Putamen (tissue), 1 donor: ENCODE measurements at regions not wholly inside any gene's neighbourhood (a gene's known extent, or its start where the extent isn't known, plus 50 kb on each side); places are given as distances from the start of the nearest gene placed in this dataset.
"Not testable (repeated sequence)": the region's sequence is repeated elsewhere in the genome, so short reads cannot be mapped to it uniquely, and the experiment has no call there.

ENCODE experiments used
- DNase-seq: peaks from one replicate; pipeline ENCODE4 v3.0.0-alpha.2; 2016; ENCODE audit warnings: low spot score

- DNase-seq, result no peak
These were observed 584.1 kb downstream of the TFAP2A start for GRCh38 chr6:9830808-9831207.

- DNase-seq, result no peak
These were observed 589.3 kb downstream of the TFAP2A start for GRCh38 chr6:9825526-9825925.

GRCh38 chr6:9810727-9811126 lies 604.1 kb downstream of the TFAP2A start:
- not testable (repeated sequence) for DNase-seq

GRCh38 chr6:9810286-9810685 lies 604.6 kb downstream of the TFAP2A start:
- DNase-seq, result no peak

DNA sequence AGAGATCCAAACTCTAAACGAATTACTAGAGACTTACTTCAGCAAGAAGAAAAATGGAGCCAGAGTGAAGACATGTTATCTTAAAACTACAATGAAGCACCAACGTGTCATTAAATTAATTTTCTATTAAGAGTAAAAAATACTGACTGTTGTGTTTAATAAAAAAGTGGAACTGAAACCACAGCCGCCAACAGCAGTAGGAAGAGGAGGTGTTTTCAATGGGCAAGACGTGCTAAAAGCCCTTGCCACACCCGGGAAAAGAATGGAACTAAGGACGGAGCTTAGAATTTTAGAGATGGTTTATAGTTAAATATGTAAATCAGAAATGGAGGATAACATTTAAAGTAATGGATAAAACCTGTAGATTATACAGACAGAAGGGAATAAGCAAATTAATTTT lies 608.7 kb downstream of the TFAP2A start:
- no peak for DNase-seq

- DNase-seq, result no peak
These were observed 613.6 kb downstream of the TFAP2A start for GRCh38 chr6:9801249-9801754.

DNA sequence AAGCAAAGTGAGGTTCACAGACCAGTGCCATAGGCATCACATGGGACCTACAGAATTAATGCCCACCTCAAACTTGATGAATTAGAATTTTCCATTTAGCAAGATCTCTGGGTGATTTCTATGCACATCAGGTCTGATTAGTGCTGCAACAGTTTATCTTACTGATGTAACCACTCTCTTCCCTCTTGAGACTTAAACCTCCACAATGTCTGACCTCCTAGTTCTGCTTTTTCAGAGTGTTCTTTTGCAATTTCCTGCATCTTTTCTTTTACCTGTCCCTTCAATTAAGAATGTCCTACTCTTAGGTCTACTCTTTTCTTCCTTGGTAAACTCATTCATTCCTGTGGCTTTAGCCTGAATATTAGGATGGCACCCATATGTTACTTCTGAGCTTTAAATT lies 615.3 kb downstream of the TFAP2A start:
- no peak for DNase-seq

DNA sequence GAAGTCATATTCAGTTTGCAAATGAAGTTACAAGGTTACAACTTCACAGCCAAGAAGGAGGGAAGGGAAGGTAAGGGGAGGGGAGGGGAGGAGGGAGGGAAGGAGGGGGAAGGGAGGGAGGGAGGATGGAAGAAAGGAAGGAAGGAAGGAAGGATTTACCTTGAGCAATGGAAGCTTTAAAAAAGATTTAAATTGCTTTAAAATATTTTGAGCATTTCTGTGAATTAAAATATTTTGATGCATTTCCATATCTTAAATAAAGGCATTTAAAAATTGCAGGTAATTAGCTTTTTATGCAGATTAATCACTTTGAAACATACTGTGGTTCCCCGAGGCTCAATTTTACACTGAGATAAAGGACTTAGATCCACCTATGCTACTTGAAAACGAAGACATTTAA lies 618.0 kb downstream of the TFAP2A start:
- no peak for DNase-seq

DNA sequence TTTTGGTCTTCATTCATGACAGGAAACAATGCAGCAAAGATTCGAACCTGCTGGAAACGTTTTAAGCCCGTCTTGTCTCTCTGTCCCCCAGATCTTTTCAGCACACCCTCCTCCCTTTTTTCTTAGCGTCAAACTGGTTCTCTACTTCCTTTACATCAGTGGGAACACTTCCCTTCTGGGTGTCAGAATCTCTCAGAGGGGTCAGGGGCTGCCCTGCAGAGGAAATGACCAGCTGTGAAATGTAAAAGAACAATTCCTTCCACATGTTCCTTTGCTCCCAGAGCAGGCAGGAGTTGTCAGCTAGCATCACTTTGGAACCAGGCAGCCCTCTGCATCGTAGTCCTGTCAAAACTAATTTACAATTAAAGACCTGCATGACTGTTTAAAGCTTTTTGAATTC lies 619.0 kb downstream of the TFAP2A start:
- no peak for DNase-seq

DNA sequence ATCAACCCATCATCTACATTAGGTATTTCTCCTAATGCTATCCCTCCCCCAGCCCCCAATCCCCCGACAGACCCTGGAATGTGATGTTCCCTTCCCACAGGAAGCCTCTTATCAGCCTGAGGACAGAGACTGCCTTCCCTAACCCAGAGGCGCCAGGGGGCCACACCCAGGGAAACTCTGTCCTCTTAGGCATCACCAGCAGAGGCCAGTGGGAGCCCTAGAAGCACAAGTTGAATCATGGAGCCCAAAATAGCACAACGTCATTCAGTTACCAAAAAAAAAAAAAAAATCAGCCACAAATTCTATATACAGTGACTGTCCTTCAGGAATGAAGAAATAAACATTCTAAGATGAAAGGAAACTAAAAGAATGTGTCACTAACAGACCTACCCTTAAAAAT lies 625.7 kb downstream of the TFAP2A start:
- no peak for DNase-seq

GRCh38 chr6:9784786-9785185 lies 630.1 kb downstream of the TFAP2A start:
- DNase-seq, result no peak

GRCh38 chr6:9783567-9783966 lies 631.3 kb downstream of the TFAP2A start:
- DNase-seq, result no peak

GRCh38 chr6:9766240-9766915 lies 648.5 kb downstream of the TFAP2A start:
- DNase-seq, result no peak

- no peak for DNase-seq
These were observed 653.7 kb downstream of the TFAP2A start for GRCh38 chr6:9761220-9761619.

- no peak for DNase-seq
These were observed 660.4 kb downstream of the TFAP2A start for GRCh38 chr6:9754515-9754914.

DNA sequence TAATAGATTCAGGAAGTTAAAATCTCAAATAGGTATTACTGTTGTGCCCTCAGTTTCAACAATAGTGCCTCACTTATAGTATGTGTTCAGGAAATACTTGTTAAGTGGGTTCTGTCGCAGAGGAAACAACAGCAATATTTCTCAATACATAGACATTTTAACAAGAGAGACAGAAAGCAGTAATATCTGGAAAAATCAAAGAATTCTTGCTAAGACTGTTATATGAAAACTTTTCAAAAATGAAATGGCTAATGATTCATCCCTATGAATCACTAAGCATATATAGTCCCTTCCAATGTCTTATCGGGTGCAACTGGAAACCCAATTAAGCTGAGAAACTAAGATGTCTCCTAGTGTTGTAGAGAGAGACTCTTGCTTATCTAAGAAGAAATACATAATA lies 668.9 kb downstream of the TFAP2A start:
- DNase-seq, result no peak

GRCh38 chr6:9745476-9745875 lies 669.4 kb downstream of the TFAP2A start:
- no peak for DNase-seq

DNA sequence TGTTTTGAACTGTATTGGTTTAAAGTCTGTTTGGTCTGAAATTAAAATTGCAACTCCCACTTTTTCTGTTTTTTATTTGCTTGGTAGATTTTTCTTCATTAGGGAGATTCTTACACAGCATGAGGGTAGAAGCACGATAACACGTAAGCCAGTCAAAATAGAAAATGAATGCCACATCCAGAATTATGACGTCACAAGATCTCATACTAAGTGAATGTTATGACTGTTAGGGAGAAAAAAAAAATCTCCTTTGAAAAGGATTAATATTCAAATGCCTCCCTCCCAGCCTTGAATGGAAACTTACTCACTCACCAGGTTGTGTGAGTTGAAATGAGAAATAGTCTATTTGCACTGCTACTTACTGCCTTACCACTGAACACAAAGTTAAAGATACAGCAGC lies 670.8 kb downstream of the TFAP2A start:
- no peak for DNase-seq

- DNase-seq, result no peak
These were observed 682.8 kb downstream of the TFAP2A start for GRCh38 chr6:9732056-9732455.

- DNase-seq, result not testable (repeated sequence)
These were observed 689.1 kb downstream of the TFAP2A start for GRCh38 chr6:9725776-9726175.

- DNase-seq, result no peak
These were observed 697.3 kb downstream of the TFAP2A start for GRCh38 chr6:9717568-9717967.

DNA sequence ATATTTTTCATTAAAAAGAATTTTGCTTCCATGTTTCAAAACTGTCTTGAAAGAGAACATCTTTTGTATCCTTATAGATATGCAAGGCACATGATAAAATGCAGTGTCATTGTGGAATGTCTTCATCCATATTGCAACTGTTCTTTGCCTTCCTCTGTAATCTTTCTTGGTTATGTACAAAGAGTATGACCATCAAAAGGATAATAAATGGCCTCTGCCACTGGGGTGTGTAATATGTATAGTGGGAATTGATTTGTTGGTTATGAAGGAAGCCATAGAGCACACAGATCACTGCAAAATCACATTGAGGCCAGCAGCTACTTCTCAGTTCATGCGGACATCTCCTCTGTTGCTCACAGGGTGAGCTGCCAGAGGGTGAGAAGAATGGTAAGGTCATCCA lies 703.5 kb downstream of the TFAP2A start:
- DNase-seq, result no peak

DNA sequence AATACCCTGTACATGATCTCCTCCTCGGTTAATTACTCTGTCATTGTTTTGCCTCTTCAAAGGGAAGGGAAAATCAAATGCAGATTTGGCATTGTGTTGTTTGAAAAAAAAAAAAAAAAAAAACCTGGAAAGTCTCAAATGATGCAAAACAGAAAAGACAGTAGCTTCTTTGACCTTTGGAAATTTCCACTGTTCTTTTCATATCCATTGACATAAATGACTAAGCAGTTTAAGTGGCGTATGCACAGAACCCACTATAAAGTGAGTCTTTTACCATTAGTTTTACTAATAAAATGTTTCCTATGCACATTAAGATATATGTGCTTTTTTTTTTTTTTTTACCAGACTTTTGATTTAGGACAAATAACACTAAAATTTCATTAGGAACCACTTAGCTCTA lies 704.3 kb downstream of the TFAP2A start:
- no peak for DNase-seq

DNA sequence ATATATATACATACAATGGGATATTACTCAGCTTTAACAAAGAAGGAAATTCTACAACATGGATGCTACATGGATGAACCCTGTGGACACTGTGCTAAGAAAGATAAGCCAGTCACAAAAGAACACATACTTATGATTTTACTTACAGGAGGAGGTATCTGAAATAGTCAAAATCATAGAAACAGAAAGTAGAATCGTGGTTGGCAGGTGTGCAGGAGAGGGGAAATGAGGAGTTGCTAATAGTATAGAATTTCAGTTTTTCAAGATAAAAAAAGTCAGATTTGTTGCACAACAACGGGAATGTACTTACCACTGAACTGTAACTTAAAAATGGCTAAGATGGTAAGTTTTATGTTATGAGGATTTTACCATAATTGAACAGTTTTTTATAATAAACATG lies 706.3 kb downstream of the TFAP2A start:
- no peak for DNase-seq
